Spleen (tissue), 11 donors: ENCODE measurements at regions not wholly inside any gene's neighbourhood (a gene's known extent, or its start where the extent isn't known, plus 50 kb on each side); places are given as distances from the start of the nearest gene placed in this dataset.

Experiments used
- DNase-seq: peaks from one replicate; pipeline ENCODE4 v3.0.0-alpha.2; 2020
- H3K27ac ChIP-seq, 8 donors: fragments of 200-600 bp; sonication (generic) in 7 of 8; 1 replicate in 4 of 8; 2 replicates in 4 of 8; pipeline versions ENCODE4 v1.5.0 to v1.8.0; 2016 to 2021; ENCODE audit warnings: inconsistent platforms in 4 of 8, mild to moderate bottlenecking in 4 of 8, moderate library complexity in 1 of 8
- H3K27me3 ChIP-seq, 7 donors: fragments of 200-600 bp; sonication (generic) in 6 of 7; replicated peaks in 1 of 7; 1 replicate in 4 of 7; 2 replicates in 3 of 7; pipeline versions ENCODE4 v1.5.0 to v1.8.0; 2016 to 2021; ENCODE audit warnings: inconsistent platforms in 3 of 7, mild to moderate bottlenecking in 1 of 7
- H3K36me3 ChIP-seq, 6 donors: fragments of 200-600 bp; sonication (generic) in 5 of 6; 1 replicate in 4 of 6; 2 replicates in 2 of 6; pipeline versions ENCODE4 v1.5.0 to v1.8.0; 2016 to 2021; ENCODE audit warnings: inconsistent platforms in 2 of 6
- H3K4me1 ChIP-seq, 6 donors: fragments of 200-600 bp; sonication (generic) in 5 of 6; 1 replicate in 3 of 6; 2 replicates in 3 of 6; pipeline versions ENCODE4 v1.5.0 to v1.8.0; 2016 to 2021; ENCODE audit warnings: inconsistent platforms in 3 of 6
- H3K4me3 ChIP-seq, 8 donors: fragments of 200-600 bp; sonication (generic) in 7 of 8; 1 replicate in 4 of 8; 2 replicates in 4 of 8; pipeline versions ENCODE4 v1.5.0 to v1.8.0; 2016 to 2021; ENCODE audit warnings: inconsistent platforms in 4 of 8, mild to moderate bottlenecking in 4 of 8, moderate library complexity in 2 of 8
- H3K9me3 ChIP-seq, 8 donors: fragments of 200-600 bp; sonication (generic) in 7 of 8; 1 replicate in 4 of 8; 2 replicates in 4 of 8; pipeline versions ENCODE4 v1.5.0 to v1.8.0; 2016 to 2021; ENCODE audit warnings: inconsistent platforms in 4 of 8
- CTCF ChIP-seq, 11 experiments: fragments of 200-600 bp in 7 of 11; fragments of 450-650 bp in 4 of 11; sonication (generic) in 4 of 11; IDR thresholded peaks in 8 of 11; conservative IDR thresholded peaks in 3 of 11; 1 replicate in 7 of 11; 2 replicates in 4 of 11; pipeline versions ENCODE4 v1.4.0 to v1.8.0; 2016 to 2021; ENCODE audit warnings: antibody characterized with exemption in 11 of 11, inconsistent platforms in 4 of 11, mild to moderate bottlenecking in 1 of 11
- POLR2A ChIP-seq, 3 donors: fragments of 450-650 bp; IDR thresholded peaks; one replicate each; pipeline ENCODE4 v1.5.1; 2017; ENCODE audit warnings: antibody characterized with exemption in 3 of 3, mild to moderate bottlenecking in 1 of 3
- POLR2AphosphoS5 ChIP-seq, 3 donors: sonication (generic); formaldehyde crosslinking; IDR thresholded peaks; one replicate each; pipeline ENCODE4 v1.5.1; 2017; ENCODE audit warnings: antibody characterized with exemption in 3 of 3
- WGBS, 5 donors: extraction: QIAGEN DNeasy Blood & Tissue Kit in 3 of 5; methylation state at CpG; one replicate each; pipeline versions ENCODE4 v1.1.5 to v1.1.7; 2013 to 2018; 5-methylcytosine and 5-hydroxymethylcytosine counted together
- intact Hi-C: fragments of 100-400 bp; cut with DNase I; formaldehyde crosslinking; loops from one replicate; pipeline ENCODE4 v1.15.0; 2023; ENCODE audit warnings: low total_unique reads
- donor health status: healthy with polysubstance abuse.
- donor health status: DM: no; HTN: no; CAD: no; lungs with moderate emphysema.
- donor health status: DM: no; HTN: no; CAD: no.
- donor health status: Bipolar disorder and iron deficiency.
- donor health status: healthy.
- donor health status: DM: no; HTN: no; CAD: no.
- donor health status: DM: yes; HTN: yes; CAD: no.

GRCh38 chr5:125341436-125341835 lies 595.0 kb upstream of the ZNF608 start:
- TF ChIP-seq POLR2A (IDR thresholded peaks at IDR 0.05) (no peak), CTCF (IDR thresholded peaks at IDR 0.05 in 8 of 11, conservative IDR thresholded peaks at IDR 0.05 in 3 of 11) (no peak), POLR2AphosphoS5 (IDR thresholded peaks at IDR 0.05) (no peak)
- no peaks in the 10 kb centered on the region for H3K36me3 ChIP-seq
- peaks cover 0 to 10% (median 0%) of the 10 kb centered on the region in 8 donors for H3K9me3 ChIP-seq
- no peak overlapping the region for H3K4me3 ChIP-seq
- intact Hi-C loops: no loop called here
- WGBS, 5 donors: 56 to 85% (median 72%) methylated on average over 1 of the region's 1 CpG
- DNase-seq: no peak
- H3K27ac ChIP-seq: no peak overlapping the region
- H3K27me3 ChIP-seq: no peaks in the 10 kb centered on the region
- H3K4me1 ChIP-seq: peaks cover 0 to 6% (median 0%) of the 10 kb centered on the region in 6 donors

GRCh38 chr5:125343015-125343414 lies 596.6 kb upstream of the ZNF608 start:
- no peak for DNase-seq
- no peak overlapping the region for H3K4me3 ChIP-seq
- intact Hi-C loops: no loop called here

GRCh38 chr5:125346316-125346715 lies 599.9 kb upstream of the ZNF608 start:
- peaks cover 0 to 9% (median 0%) of the 10 kb centered on the region in 8 donors for H3K9me3 ChIP-seq
- H3K4me3 ChIP-seq: no peak overlapping the region
- no peaks in the 10 kb centered on the region for H3K4me1 ChIP-seq
- DNase-seq: no peak
- intact Hi-C loops: no loop called here
- WGBS, 5 donors: 93 to 98% (median 97%) methylated on average over 5 of the region's 5 CpGs
- no peak overlapping the region for H3K27ac ChIP-seq
- TF ChIP-seq CTCF (IDR thresholded peaks at IDR 0.05 in 8 of 11, conservative IDR thresholded peaks at IDR 0.05 in 3 of 11): no peak
- TF ChIP-seq POLR2AphosphoS5 (IDR thresholded peaks at IDR 0.05): no peak
- TF ChIP-seq POLR2A (IDR thresholded peaks at IDR 0.05): no peak
- no peaks in the 10 kb centered on the region for H3K27me3 ChIP-seq
- H3K36me3 ChIP-seq: no peaks in the 10 kb centered on the region

More at GRCh38 chr5:125343015-125343414, 596.6 kb upstream of the ZNF608 start:
- Histone ChIP-seq H3K27me3 (no peaks in the 10 kb centered on the region), H3K9me3 (peaks cover 0 to 10% (median 0%) of the 10 kb centered on the region in 8 donors), H3K36me3 (no peaks in the 10 kb centered on the region), H3K4me1 (peaks cover 0 to 6% (median 0%) of the 10 kb centered on the region in 6 donors), H3K27ac (no peak overlapping the region)
- 58 to 73% (median 70%) methylated on average over 2 of the region's 2 CpGs for WGBS, 5 donors
- TF ChIP-seq CTCF (IDR thresholded peaks at IDR 0.05 in 8 of 11, conservative IDR thresholded peaks at IDR 0.05 in 3 of 11): no peak
- TF ChIP-seq POLR2A (IDR thresholded peaks at IDR 0.05): no peak

- Histone ChIP-seq H3K9me3 (peaks cover 0 to 6% (median 0%) of the 10 kb centered on the region in 8 donors), H3K4me1 (no peaks in the 10 kb centered on the region), H3K4me3 (no peak overlapping the region), H3K36me3 (no peaks in the 10 kb centered on the region), H3K27me3 (no peaks in the 10 kb centered on the region), H3K27ac (no peak overlapping the region)
- DNase-seq: no peak
- no peak for TF ChIP-seq POLR2A (IDR thresholded peaks at IDR 0.05)
- no peak for TF ChIP-seq POLR2AphosphoS5 (IDR thresholded peaks at IDR 0.05)
- TF ChIP-seq CTCF (IDR thresholded peaks at IDR 0.05 in 8 of 11, conservative IDR thresholded peaks at IDR 0.05 in 3 of 11): no peak
- WGBS, 5 donors: 60 to 91% (median 81%) methylated on average over 11 of the region's 11 CpGs
- intact Hi-C loops: no loop called here
These were observed 601.8 kb upstream of the ZNF608 start for GRCh38 chr5:125348221-125348692.
